ENCODE measurements at regions not wholly inside any gene's neighbourhood (a gene's known extent, or its start where the extent isn't known, plus 50 kb on each side); places are given as distances from the start of the nearest gene placed in this dataset.

DNA sequence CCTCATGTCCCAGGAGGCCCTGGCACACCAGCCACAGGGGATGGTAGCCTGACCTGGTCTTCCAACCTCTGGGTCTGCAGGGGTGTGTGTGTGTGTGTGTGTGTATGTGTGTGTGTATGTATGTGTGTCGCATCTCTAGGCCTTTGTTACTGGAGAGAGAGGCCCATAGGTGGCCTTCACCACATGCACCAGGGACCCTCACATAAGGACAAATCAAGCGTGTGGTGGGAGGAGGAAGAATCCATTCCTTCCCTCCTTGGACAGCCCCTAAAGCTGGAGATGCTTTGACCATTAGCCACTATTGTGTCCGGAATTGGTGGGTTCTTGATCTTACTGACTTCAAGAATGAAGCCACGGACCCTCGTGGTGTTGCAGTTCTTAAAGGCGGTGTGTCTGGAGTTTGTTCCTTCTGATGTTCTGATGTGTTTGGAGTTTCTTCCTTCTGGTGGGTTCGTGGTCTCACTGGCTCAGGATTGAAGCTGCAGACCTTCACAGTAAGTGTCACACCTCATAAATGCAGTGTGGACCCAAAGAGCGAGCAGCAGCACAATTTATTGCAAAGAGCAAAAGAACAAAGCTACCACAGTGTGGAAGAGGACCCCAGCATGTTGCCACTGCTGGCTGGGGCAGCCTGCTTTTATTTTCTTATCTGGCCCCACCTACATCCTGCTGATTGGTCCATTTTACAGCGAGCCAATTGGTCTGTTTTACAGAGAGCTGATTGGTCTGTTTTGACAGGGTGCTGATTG lies 104.1 kb downstream of the DDX1 start:
- TF ChIP-seq, protein P1, sequence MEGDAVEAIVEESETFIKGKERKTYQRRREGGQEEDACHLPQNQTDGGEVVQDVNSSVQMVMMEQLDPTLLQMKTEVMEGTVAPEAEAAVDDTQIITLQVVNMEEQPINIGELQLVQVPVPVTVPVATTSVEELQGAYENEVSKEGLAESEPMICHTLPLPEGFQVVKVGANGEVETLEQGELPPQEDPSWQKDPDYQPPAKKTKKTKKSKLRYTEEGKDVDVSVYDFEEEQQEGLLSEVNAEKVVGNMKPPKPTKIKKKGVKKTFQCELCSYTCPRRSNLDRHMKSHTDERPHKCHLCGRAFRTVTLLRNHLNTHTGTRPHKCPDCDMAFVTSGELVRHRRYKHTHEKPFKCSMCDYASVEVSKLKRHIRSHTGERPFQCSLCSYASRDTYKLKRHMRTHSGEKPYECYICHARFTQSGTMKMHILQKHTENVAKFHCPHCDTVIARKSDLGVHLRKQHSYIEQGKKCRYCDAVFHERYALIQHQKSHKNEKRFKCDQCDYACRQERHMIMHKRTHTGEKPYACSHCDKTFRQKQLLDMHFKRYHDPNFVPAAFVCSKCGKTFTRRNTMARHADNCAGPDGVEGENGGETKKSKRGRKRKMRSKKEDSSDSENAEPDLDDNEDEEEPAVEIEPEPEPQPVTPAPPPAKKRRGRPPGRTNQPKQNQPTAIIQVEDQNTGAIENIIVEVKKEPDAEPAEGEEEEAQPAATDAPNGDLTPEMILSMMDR (IDR thresholded peaks at IDR 0.05): no peak

GRCh38 chr2:15700131-15700530 lies 108.5 kb downstream of the DDX1 start:
- TF ChIP-seq, protein P1 (IDR thresholded peaks at IDR 0.05): no peak

- TF ChIP-seq, protein P1 (IDR thresholded peaks at IDR 0.05): no peak
Observed at GRCh38 chr2:15700599-15701340, 109.1 kb downstream of the DDX1 start.

GRCh38 chr2:15701341-15701907 lies 109.8 kb downstream of the DDX1 start:
- TF ChIP-seq, protein P1 (IDR thresholded peaks at IDR 0.05): no peak

DNA sequence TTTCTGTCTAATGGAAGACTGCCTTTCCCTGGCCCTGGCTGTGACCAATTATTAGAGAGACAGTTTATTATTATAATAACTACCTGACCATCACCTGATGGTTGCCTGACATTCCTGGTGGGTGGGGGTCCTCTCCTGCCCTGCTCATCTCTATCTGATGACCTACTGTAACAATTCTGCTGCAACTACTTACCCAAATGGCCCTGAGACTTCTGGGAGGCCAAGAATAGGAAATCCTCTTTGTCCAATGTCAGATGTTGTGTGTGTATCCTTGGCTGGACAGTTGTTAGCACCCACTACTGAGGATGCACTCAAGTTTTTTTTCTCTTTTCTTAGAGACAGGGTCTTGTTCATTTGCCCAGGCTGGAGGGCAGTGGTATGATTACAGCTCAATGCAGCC lies 110.3 kb downstream of the DDX1 start:
- TF ChIP-seq, protein P1 (IDR thresholded peaks at IDR 0.05): no peak

GRCh38 chr2:15702452-15702851 lies 110.8 kb downstream of the DDX1 start:
- TF ChIP-seq, protein P1 (IDR thresholded peaks at IDR 0.05): no peak

DNA sequence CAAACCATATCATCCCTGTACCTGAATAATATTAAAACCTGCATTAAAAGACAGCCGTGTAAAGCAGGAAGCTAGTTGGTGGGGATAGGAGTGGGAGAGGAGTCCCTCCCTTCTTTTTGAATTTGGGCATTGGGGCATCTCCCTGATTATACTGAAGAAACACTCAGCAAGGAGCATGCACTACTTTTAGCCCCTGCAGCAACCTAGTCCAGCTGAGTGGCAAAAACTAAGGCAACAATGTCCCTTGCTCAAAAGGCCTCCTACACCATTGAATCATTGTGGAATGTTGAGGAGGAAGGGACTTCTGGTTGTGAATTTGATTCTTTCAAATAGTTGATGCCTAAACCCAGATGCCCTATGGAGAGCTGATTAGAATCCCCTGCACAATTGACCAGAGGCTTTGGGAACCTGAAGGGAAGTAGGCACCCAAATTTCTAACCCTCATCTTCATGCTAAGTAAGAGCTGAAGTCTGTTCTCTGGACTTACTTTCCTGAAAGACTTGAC lies 111.7 kb downstream of the DDX1 start:
- TF ChIP-seq, protein P1 (IDR thresholded peaks at IDR 0.05): no peak

All from LNCAP (cell line).